Activated B cell treated with CpG ODN at 0.5 μM for 24 hours (primary cell): ENCODE measurements at regions not wholly inside any gene's neighbourhood (a gene's known extent, or its start where the extent isn't known, plus 50 kb on each side); places are given as distances from the start of the nearest gene placed in this dataset.

Experiments used
- ATAC-seq: fragments of 200-7000 bp; cut with Tn5 transposase; one replicate; pipeline ENCODE4 v1.10.0; 2021; ENCODE audit warnings: low read depth, mild to moderate bottlenecking, moderate library complexity
- CTCF ChIA-PET: fragments of 350-600 bp; sonication (Branson Sonifier 250); formaldehyde crosslinking; loops from one replicate; lab custom pipeline; 2021; ENCODE audit warnings: antibody characterized with exemption; lab: Charles Lee
- POLR2A ChIA-PET: fragments of 350-600 bp; sonication (Branson Sonifier 250); formaldehyde crosslinking; loops from one replicate; lab custom pipeline; 2021; ENCODE audit warnings: antibody characterized with exemption; lab: Charles Lee
- DNase-seq: peaks from one replicate; pipeline ENCODE4 v3.0.0; 2022
- H3K27ac Mint-ChIP-seq: one replicate; pipeline ENCODE4 v1.8.0; 2020; ENCODE audit warnings: mixed read lengths
- H3K27me3 Mint-ChIP-seq: one replicate; pipeline ENCODE4 v1.8.0; 2021; ENCODE audit warnings: mixed read lengths
- H3K36me3 Mint-ChIP-seq: one replicate; pipeline ENCODE4 v1.8.0; 2021; ENCODE audit warnings: low read depth, mixed read lengths
- H3K4me1 Mint-ChIP-seq: one replicate; pipeline ENCODE4 v1.8.0; 2021; ENCODE audit warnings: mixed read lengths
- H3K4me3 Mint-ChIP-seq: one replicate; pipeline ENCODE4 v1.8.0; 2020; ENCODE audit warnings: mild to moderate bottlenecking, mixed read lengths
- H3K9me3 Mint-ChIP-seq: one replicate; pipeline ENCODE4 v1.8.0; 2020; ENCODE audit warnings: mixed read lengths
- intact Hi-C: fragments of 100-400 bp; cut with micrococcal nuclease; formaldehyde crosslinking; loops from one replicate; pipeline ENCODE4 v1.15.1; 2024
- TF ChIP-seq, protein P1 (sequence below): fragments of 200-600 bp; IDR thresholded peaks from one replicate; pipeline ENCODE4 v1.8.0; 2022; ENCODE audit warnings: antibody characterized with exemption, mild to moderate bottlenecking

DNA sequence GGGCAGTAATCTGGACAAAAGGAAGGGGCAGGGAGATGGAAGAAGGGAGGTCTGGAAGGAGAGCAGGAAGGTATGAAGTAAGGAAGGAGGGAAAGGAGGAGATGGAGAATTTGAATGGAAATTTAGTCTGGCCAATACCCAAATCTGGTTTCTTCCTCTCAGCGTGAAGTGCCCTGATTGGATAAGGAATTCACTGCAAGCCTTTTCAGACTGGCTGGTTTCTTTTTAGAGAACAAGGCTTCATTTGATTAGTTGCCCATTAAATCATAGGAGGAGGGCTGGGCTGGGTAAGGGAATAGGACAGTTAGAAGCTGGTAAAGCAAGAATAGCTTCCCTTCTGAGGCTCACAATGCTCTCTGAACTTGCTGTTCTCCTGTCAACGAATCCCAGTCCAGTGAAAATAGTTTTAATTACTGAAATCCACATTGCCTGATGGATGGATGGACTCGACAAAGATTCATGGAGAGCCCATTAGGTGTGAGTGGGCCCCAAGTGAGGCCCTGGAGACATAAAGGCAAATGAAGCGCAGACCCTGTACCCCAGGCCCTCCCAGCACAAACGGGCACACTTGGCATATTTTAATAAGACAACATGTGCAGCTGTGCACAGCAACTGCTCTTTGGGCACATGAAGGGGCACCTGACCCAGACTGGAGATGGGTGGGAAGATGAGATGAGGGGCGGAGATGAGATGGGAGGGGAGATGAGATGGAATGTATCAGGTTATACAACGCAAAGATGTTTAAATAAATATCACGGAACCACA, 347.1 kb upstream of the GATB start:
- POLR2A ChIA-PET = no interaction called here
- H3K27me3 Mint-ChIP-seq = peaks cover 15% of the 10 kb centered on the region

DNA sequence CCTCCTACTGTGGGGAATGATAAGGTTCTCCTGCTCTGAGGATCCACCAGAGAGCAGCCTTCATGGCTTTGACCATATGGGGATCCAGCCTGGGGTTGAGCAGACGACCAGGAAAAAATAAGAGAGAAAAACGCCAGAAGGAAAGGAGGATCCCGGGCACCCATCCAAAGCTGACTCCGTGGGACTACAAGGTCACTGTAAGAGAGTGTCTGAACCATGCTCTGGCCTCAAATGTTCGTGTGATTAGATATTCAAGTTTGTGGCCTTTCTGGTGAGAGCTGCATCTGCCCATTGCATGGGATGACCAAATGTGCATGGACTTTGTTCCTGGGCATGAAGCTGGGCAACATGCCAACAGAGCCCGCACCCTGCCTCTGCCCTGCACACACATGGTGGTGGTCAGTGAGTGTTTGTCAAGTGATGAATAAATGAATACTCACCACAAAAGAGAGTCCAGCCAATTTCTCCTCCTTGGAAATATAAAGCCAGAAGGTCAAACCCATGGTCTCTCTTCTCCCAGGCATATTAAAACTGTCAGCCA, 346.0 kb upstream of the GATB start:
- TF ChIP-seq, protein P1, sequence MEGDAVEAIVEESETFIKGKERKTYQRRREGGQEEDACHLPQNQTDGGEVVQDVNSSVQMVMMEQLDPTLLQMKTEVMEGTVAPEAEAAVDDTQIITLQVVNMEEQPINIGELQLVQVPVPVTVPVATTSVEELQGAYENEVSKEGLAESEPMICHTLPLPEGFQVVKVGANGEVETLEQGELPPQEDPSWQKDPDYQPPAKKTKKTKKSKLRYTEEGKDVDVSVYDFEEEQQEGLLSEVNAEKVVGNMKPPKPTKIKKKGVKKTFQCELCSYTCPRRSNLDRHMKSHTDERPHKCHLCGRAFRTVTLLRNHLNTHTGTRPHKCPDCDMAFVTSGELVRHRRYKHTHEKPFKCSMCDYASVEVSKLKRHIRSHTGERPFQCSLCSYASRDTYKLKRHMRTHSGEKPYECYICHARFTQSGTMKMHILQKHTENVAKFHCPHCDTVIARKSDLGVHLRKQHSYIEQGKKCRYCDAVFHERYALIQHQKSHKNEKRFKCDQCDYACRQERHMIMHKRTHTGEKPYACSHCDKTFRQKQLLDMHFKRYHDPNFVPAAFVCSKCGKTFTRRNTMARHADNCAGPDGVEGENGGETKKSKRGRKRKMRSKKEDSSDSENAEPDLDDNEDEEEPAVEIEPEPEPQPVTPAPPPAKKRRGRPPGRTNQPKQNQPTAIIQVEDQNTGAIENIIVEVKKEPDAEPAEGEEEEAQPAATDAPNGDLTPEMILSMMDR = no peak
- POLR2A ChIA-PET = no interaction called here
- H3K27me3 Mint-ChIP-seq = peaks cover 15% of the 10 kb centered on the region
- no peaks in the 10 kb centered on the region for H3K36me3 Mint-ChIP-seq
- H3K27ac Mint-ChIP-seq = no peak overlapping the region
- peaks cover 3% of the 10 kb centered on the region for H3K4me1 Mint-ChIP-seq
- H3K9me3 Mint-ChIP-seq = no peaks in the 10 kb centered on the region
- intact Hi-C loops = no loop called here
- CTCF ChIA-PET = no interaction called here
- no peak for ATAC-seq
- no peak overlapping the region for H3K4me3 Mint-ChIP-seq
- no peak for DNase-seq

More for the DNA sequence above, 347.1 kb upstream of the GATB start:
- Mint-ChIP-seq H3K9me3 (no peaks in the 10 kb centered on the region), H3K36me3 (no peaks in the 10 kb centered on the region), H3K4me3 (no peak overlapping the region), H3K27ac (no peak overlapping the region), H3K4me1 (peaks cover 2% of the 10 kb centered on the region)
- CTCF ChIA-PET = no interaction called here
- ATAC-seq (no peak), DNase-seq (no peak)
- TF ChIP-seq, protein P1 = no peak
- intact Hi-C loops = no loop called here

DNA sequence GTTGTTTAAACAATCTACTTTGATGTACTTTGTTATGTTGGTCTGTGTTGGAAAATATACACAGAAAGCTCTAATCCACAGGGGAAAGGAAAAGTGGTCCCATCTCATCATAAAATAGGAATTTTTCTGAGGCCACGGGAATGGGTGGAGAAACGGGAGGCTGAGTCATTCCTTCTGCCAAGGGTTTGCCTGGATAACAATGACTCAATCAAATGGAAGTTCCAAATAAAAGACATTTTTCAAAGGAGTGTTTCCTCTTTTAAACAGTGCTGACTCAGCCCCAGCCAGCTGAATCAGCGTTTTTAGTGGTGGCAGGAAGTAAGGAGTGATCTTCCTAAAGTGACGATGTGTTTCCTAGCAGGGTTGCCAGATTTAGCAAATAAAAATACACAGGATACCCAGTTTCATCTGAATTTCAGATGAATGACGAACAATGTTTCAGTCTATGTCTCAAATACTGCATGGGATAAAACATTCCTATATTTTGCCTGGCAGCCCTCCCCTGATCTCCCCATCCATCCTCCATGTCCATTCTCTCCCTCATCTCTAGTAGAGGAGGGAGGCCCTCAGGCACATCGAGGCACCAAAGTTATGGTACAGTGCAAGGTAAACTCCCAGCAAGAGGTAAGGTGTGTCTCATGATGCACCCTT, 345.4 kb upstream of the GATB start:
- TF ChIP-seq, protein P1 = no peak
- intact Hi-C loops = no loop called here
- ChIA-PET POLR2A (no interaction called here), CTCF (no interaction called here)
- ATAC-seq (no peak), DNase-seq (no peak)
- Mint-ChIP-seq H3K4me1 (peaks cover 9% of the 10 kb centered on the region), H3K9me3 (no peaks in the 10 kb centered on the region), H3K36me3 (no peaks in the 10 kb centered on the region), H3K4me3 (no peak overlapping the region), H3K27ac (no peak overlapping the region), H3K27me3 (peaks cover 15% of the 10 kb centered on the region)

- DNase-seq = no peak
- intact Hi-C loops = no loop called here
- ChIA-PET CTCF (no interaction called here), POLR2A (no interaction called here)
- Mint-ChIP-seq H3K36me3 (no peaks in the 10 kb centered on the region), H3K27me3 (peaks cover 15% of the 10 kb centered on the region), H3K4me1 (peaks cover 21% of the 10 kb centered on the region), H3K27ac (no peak overlapping the region), H3K9me3 (no peaks in the 10 kb centered on the region), H3K4me3 (no peak overlapping the region)
- ATAC-seq = no peak
- TF ChIP-seq, protein P1 = no peak
Observed at GRCh38 chr4:152104901-152105357, 344.1 kb upstream of the GATB start.

DNA sequence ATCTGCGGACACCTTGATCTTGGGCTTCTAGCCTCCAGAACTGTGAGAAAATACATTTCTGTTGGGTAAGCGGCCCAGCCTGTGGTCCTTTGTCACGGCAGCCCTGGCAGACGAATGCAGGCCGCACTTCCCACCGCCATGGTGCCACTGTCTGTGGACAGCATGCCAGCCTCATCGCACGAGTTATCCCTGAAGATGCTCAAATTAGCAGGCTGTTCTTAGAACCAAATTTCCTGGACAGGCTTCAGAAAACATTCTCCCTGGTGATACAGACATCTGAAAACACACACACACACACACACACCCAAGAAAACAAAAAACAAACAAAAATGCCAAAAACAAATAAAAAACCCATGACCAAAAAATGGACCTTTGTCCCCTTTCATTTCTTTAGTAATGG, 343.5 kb upstream of the GATB start:
- no peak overlapping the region for H3K4me3 Mint-ChIP-seq
- peaks cover 24% of the 10 kb centered on the region for H3K4me1 Mint-ChIP-seq
- POLR2A ChIA-PET = no interaction called here
- peaks cover 11% of the 10 kb centered on the region for H3K27me3 Mint-ChIP-seq
- intact Hi-C loops = no loop called here
- no peak for ATAC-seq
- DNase-seq = no peak
- no peak overlapping the region for H3K27ac Mint-ChIP-seq
- no peaks in the 10 kb centered on the region for H3K9me3 Mint-ChIP-seq
- CTCF ChIA-PET = no interaction called here
- H3K36me3 Mint-ChIP-seq = no peaks in the 10 kb centered on the region
- TF ChIP-seq, protein P1 = no peak
